ENCODE measurements at regions not wholly inside any gene's neighbourhood (a gene's known extent, or its start where the extent isn't known, plus 50 kb on each side); places are given as distances from the start of the nearest gene placed in this dataset.

DNA sequence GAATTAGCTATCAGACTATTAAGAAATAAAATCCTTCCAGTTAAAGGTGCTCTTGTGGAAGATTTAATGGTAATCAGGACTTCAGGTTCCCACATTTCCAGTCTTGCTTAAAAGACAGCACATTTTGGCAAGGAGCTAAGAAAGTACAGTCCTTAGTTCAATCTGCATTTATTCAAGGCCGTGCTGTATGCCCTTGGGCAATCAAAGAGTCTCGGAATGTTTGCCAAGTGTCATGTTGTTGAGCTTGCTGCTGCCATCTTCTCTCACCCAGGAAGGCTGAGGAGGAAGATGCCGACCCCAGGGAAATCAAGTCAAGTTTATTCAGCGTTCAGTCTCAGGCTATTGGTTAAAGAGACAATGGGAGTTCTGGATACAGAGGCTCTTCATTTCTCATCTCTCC lies 388.1 kb upstream of the IGFBP7 start:
- no peak for TF ChIP-seq CTCF (IDR thresholded peaks at IDR 0.05)
- no peak for TF ChIP-seq ZFX (IDR thresholded peaks at IDR 0.05; ENCODE audit: borderline replicate concordance)
- no peak overlapping the region for H3K27ac ChIP-seq

DNA sequence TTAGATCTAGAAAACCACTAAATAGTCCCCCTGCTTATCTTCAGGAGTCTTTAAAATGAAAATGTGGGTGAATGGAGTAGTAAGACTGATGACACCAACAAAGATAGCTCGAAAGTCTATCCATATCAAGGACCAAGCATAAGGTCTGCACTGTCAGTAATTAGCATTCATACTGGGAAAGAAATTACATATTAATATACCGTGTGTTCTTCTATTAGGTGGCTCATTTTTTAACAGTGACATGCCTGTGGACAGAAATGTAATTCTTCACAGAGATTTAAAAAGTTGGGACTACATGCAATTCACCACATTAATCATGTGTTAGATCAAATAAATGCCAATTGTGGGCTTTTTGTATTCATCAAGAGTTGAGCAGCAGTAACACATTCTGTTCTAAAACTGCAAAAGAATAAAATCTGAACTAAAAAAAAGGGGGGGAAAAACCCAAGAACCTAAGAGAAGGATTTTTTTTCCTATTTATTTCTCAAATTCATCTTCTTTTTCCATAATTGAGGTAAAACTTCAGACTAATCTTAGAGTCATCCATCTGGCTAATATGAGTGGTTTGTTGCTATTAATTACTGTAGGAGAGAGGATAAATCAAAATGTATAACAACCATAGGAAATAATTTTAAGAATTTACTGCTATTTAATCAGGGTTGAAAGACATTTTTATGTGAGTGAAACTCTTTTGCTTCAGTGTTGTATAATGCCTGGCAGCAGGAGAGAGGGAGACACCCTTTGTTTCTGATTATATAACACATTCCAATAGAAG lies 386.7 kb upstream of the IGFBP7 start:
- no peak overlapping the region for H3K27ac ChIP-seq
- TF ChIP-seq ZFX (IDR thresholded peaks at IDR 0.05; ENCODE audit: borderline replicate concordance) (no peak), CTCF (IDR thresholded peaks at IDR 0.05) (no peak)

DNA sequence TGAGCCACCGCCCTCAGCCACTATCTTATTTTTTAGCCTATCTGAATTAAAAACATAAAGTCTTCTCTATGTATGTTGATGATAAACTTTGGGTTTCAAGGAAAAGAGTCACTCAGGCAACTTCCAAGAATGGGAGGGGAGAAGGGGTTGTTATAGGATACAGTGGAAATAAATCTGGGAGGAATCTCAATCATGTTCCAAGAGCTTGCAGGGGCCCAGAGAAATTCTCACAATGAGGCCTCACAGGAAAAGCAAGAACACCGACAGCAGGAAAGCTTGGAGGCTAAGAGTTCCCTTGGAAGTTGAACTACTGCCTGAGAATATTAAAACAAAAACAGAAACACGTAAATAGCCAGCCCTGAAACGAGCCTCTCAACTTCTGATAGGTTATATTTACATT lies 384.6 kb upstream of the IGFBP7 start:
- no peak for TF ChIP-seq ZFX (IDR thresholded peaks at IDR 0.05; ENCODE audit: borderline replicate concordance)
- no peak for TF ChIP-seq CTCF (IDR thresholded peaks at IDR 0.05)
- H3K27ac ChIP-seq: no peak overlapping the region

GRCh38 chr4:57492251-57492878 lies 382.2 kb upstream of the IGFBP7 start:
- H3K27ac ChIP-seq: no peak overlapping the region
- TF ChIP-seq CTCF (IDR thresholded peaks at IDR 0.05) (no peak), ZFX (IDR thresholded peaks at IDR 0.05; ENCODE audit: borderline replicate concordance) (no peak)

DNA sequence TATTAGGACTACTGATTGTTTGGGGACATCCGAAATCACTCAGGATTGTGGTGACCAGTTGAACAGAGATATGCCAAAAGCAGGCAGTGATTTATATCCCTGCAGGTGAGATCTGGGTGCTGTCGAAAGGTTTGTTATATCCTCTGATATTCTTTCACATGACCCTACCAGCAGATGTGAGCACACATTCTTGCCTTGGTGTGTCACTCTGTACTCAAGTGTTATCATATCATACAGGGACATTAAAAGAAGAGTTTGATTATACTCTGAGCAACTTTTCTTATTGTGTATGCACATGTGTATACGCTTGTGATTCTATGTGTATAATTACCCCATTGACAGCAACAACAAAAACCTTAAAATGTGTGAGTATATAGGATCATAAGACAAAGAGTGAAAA lies 381.2 kb upstream of the IGFBP7 start:
- H3K27ac ChIP-seq: no peak overlapping the region

DNA sequence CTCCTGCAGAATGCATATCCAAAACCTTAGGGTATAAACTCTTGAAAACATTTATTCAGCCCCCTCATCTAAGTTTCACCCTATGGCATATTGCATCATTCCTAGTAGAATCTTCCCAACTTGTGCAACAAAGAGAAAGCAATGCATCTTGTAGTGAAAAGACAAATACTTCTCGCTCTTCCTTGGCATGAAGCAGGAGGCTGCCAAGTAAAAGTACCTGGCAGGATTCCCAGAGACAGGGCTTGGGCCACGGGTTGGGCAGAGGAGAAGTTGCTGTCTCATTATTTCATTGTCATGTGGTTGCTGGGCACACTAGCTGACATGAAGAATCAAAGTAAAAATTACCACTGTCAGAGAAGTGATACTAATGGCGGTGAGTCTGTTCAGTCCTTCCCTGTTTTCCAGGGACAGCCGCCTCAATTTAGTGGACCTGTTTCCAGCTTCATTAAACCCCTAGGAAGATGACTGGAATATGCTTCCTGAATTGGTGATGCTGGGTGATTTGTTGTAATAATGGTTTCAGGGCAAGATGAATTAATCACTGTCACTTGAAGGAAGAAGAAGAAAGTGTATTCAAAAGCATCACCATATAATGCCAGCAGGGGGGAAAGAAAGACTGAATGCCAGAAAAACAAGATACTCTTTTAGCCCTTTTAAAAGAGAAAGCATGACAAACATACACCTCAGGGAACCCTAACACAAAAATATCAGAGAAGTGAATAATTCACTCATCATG lies 380.5 kb upstream of the IGFBP7 start:
- no peak for TF ChIP-seq CTCF (IDR thresholded peaks at IDR 0.05)
- TF ChIP-seq ZFX (IDR thresholded peaks at IDR 0.05; ENCODE audit: borderline replicate concordance): no peak

More for the DNA sequence above, 381.2 kb upstream of the IGFBP7 start:
- TF ChIP-seq CTCF (IDR thresholded peaks at IDR 0.05) (no peak), ZFX (IDR thresholded peaks at IDR 0.05; ENCODE audit: borderline replicate concordance) (no peak)

More for the DNA sequence above, 380.5 kb upstream of the IGFBP7 start:
- H3K27ac ChIP-seq: no peak overlapping the region

Data from 22Rv1 (cell line).